ENCODE measurements at regions not wholly inside any gene's neighbourhood (a gene's known extent, or its start where the extent isn't known, plus 50 kb on each side); places are given as distances from the start of the nearest gene placed in this dataset.
"Not testable (repeated sequence)": the region's sequence is repeated elsewhere in the genome, so short reads cannot be mapped to it uniquely, and the experiment has no call there.

DNA sequence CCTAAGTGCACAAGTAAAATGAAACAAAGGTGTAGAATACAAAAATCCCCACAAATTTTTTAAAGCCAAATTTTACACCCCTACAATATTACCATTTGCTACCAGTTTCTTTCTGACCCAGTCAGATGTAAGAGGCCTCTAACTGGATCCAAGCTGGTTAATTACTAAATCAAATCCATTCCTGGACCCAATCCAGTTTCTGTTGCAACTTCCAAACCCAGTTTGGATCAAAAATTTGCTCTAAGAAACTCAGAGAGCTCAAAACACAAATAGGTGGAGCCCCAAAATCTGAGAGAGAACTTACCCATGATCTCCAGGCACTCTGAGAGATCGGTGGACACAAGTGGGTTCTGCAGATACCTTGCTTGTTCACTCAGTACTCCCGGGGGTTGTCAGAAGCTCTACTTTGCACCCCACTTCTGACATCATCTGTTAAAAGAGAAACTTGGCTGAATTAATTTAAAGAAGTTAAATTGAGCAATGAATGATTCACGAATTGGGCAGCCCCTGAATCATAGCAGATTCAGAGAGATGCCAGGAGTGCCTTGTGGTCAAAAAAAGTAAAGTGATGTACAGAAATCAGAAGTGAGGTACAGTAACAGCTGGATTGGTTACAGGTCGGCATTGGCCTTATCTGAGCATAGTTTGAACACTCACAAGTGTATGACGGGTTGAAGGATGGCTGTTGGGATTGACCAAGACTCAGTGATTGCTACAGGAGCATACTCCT, 448.0 kb downstream of the KCNT2 start:
- in situ Hi-C loops (cut with HindIII; ENCODE audit: low pct_unique_long_range_greater_than_20kb, low sequenced_read_pairs): no loop called here
- DNase-seq (ENCODE audit: low read depth): no peak

DNA sequence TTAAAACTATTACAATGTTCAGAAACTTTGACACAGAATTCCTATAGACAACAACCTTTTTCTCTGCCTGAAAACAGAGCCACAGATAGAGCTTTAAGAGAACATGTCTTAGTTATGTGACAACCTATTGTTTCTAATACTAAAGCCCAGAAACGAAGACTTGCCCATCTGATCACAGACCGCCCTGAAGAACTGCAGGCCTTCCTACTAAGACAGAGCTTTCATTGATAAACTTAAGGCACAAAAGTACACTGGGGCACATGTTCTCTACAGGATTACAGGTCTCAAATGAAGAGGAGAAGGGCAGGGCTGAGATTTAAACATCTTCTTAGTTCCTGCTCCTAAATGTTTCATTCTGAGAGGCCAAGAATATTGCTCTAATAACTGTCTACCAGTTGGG, 452.7 kb downstream of the KCNT2 start:
- in situ Hi-C loops (cut with HindIII; ENCODE audit: low pct_unique_long_range_greater_than_20kb, low sequenced_read_pairs): no loop called here
- no peak for DNase-seq (ENCODE audit: low read depth)

DNA sequence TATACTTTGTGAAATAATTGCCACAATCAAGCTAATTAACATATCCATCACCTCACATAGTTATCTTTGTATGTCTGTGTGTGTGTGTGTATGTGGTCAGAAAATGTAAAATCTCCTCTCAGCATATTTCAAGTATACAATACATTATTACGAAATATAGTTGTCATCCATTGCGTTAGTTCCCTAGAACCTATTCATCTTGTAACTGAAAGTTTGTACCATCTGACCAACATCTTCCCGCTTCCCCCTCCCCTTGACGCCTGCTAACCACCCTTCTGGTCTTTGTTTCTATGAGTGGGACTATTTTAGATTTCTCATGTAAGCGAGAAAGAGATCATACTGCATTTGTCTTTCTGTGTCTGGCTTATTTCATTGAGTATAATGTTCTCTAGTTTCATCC, 455.3 kb downstream of the KCNT2 start:
- no peak for DNase-seq (ENCODE audit: low read depth)
- in situ Hi-C loops (cut with HindIII; ENCODE audit: low pct_unique_long_range_greater_than_20kb, low sequenced_read_pairs): no loop called here

DNA sequence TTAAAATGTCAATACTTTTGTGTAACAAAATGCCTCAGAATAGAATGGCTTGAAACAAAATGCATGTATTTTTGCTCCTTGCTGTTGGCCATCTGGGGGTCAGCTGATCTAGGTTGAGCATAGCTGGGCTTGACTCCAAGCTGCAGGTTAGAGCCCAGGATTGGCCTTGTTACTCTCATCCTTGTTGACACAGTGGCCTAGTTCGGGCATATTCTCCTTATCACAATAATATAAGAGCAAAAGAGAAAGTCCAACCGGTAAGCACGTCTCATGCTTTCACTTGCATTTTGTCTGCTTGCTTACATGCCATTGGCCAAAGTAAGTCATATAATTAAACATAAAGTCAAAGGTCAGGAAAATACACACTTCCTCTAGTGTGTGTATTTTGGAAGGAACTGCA, 456.2 kb downstream of the KCNT2 start:
- in situ Hi-C loops (cut with HindIII; ENCODE audit: low pct_unique_long_range_greater_than_20kb, low sequenced_read_pairs): no loop called here

DNA sequence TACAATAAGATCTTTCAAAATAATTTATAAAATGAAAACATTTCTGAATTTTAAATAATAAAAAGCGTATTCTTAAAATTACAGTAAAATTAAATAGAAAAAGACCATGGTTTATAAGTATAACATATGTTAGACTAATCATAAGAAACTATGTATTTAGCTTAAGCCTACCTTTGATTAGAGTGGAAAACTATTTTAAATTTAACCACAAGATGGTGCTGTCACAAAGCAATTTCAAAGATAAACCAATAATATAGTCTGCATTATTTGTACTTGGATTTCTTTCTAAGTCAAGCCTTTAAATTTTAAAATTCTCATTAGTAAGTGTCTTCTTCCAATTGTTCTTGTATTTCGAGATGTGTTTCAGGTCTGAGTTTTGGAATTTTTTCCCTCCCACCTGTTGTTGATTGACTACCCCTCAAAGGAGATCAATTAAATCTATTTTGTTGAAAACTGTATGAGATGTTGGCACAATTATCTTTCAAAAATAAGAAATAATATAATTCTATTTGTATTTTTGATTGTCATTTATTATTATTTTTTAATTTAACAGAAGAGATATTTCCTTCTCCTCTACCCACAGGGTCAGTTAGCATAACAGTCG, 459.8 kb downstream of the KCNT2 start:
- peak; percentile 10 for DNase-seq (ENCODE audit: low read depth)
- in situ Hi-C loops (cut with HindIII; ENCODE audit: low pct_unique_long_range_greater_than_20kb, low sequenced_read_pairs): no loop called here

More for the DNA sequence above, 456.2 kb downstream of the KCNT2 start:
- DNase-seq (ENCODE audit: low read depth): no peak

DNA sequence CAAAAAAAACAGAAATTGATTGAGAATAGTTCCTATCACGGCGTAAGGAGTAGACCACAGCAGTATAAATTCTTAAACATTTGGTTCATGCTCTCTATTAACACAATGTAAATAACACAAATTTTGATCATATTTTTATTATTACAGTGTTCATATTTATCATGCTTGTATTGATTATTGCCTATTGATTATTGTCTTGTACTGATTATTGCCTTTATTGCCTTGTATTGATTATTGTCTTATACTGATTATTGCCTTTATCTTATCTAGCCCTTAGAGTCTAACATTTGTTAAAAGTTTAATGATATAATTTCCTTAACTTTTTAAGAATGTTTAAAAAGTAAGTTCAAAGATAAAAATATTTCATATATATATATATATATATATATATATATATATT, 460.7 kb downstream of the KCNT2 start:
- in situ Hi-C loops (cut with HindIII; ENCODE audit: low pct_unique_long_range_greater_than_20kb, low sequenced_read_pairs): no loop called here
- no peak for DNase-seq (ENCODE audit: low read depth)

DNA sequence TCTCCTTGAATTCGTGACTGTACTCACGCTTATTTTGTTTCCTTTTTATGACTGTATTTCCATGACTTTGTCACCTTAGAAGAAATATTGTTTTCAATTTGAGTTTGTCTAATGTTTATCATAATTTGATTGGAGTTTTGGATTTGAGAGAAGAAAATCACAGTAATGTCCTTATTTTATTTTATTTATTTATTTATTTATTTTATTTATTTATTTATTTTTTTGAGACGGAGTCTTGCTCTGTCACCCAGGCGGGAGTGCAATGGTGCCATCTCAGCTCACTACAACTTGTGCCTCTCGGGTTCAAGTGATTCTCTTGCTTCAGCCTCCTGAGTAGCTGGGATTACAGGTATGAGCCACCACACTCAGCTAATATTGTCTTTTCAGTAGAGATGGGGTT, 463.1 kb downstream of the KCNT2 start:
- DNase-seq (ENCODE audit: low read depth); in situ Hi-C loops (cut with HindIII; ENCODE audit: low pct_unique_long_range_greater_than_20kb, low sequenced_read_pairs): not testable (repeated sequence)

DNA sequence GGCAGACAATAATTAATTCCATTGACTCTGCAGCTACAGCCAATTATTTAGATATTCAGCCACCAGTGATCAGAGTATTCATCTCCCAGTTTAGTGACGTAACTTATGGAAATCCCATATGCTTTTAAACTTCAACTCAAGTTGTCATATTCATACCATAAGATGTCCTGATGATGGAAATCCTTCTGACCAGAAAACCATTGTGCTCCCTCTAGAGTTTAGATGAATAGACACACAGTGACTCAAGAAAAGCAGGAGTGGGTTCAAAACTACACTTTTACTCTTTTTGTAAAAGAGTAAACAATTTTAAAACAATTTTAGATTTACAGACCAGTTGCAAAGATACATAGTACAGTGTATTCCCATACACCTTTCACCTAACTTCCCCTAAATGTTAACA, 463.7 kb downstream of the KCNT2 start:
- no peak for DNase-seq (ENCODE audit: low read depth)
- in situ Hi-C loops (cut with HindIII; ENCODE audit: low pct_unique_long_range_greater_than_20kb, low sequenced_read_pairs): no loop called here

DNA sequence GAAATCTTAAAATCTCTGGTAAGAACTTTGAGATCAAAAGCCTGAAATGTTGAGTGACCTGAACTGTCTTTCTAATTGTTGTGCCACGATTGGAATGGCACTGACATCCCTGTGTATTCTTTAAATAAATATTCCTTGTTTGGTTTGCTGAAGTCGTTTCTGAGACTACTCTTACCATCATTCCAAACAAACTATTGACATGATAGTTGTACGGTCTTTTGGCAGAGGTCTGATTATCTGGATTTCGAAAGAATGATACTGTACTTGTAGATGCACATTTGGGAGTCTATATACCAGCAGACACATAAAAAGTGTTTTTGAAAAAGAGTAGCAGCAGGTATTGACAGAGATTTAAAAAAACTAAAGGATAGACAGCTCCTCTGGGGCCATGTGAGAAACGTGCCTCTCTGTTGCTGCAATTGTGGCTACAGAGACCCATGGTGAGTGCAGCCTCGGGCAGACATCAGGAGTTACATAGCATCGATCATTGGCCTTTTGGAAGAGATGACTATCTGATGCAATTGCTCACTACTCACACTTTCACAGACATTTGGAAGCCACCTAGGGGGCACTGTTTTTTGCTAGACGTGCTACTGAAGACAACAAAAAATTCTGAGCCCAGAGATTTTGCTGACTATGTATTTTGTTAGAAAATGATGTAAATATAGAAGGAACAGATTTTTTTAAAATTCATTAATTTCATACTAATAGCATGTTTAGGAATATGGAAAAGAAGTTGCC, 464.5 kb downstream of the KCNT2 start:
- in situ Hi-C loops (cut with HindIII; ENCODE audit: low pct_unique_long_range_greater_than_20kb, low sequenced_read_pairs): no loop called here
- no peak for DNase-seq (ENCODE audit: low read depth)

DNA sequence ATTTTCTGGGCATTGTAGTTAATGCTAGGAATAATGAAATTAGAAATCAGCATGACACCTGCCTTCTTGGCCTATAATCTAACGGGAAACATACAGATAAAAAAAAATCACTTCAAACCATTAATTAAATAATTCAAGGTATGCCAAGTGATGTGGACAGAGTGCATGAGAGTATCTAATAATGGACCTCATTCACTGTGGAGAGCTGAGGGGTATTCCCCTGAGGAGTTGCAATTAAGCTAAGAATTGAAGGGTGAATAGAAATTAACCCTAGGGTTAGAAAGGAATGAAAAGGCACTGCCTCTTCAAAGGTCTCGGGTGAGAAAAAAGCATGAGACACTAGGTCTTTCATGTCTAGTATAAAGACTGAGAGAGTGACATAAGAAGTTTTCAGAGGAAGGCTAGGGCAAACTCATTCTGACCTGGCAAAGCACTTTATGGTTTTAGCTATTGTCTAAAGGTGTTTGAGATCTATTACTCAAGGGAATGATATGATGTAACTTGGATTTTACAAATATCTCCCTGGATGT, 466.1 kb downstream of the KCNT2 start:
- no peak for DNase-seq (ENCODE audit: low read depth)
- in situ Hi-C loops (cut with HindIII; ENCODE audit: low pct_unique_long_range_greater_than_20kb, low sequenced_read_pairs): no loop called here

DNA sequence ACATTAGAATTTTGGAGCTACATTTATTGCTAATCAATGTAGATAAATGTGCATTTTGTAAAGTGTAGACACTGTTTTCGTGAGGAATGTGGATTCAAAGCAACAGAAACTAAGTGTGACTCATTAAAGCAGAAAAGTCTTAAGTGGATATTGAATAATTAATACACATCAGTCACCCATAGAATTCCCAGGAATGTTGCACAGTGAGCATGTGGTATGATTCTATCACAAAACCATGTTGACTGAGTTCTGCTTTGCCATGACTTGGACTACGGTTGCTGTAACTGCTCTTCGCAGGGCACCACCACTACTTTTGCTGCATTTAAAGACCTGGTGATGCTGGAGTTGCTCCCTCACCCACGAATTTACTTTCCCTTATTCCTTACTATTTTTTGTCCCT, 471.8 kb downstream of the KCNT2 start:
- in situ Hi-C loops (cut with HindIII; ENCODE audit: low pct_unique_long_range_greater_than_20kb, low sequenced_read_pairs): no loop called here

DNA sequence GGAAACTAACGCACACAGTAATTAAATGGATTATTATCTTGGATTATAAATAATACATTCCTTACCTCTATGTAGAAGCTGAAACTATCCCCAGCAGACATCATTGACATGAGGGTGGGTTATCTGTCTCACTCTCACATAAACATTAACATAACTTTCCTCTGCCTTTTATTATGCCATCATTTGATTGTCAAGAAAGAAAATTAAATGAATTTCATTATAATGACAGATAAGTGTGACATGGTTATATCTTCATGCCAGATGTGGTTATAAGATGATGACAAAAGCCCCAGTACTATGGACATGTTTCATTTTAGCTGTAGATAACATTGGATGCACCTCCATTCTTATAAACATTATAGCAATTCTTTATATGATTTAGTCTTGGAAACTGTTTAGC, 476.5 kb downstream of the KCNT2 start:
- in situ Hi-C loops (cut with HindIII; ENCODE audit: low pct_unique_long_range_greater_than_20kb, low sequenced_read_pairs): no loop called here
- no peak for DNase-seq (ENCODE audit: low read depth)

More for the DNA sequence above, 471.8 kb downstream of the KCNT2 start:
- DNase-seq (ENCODE audit: low read depth): no peak

DNA sequence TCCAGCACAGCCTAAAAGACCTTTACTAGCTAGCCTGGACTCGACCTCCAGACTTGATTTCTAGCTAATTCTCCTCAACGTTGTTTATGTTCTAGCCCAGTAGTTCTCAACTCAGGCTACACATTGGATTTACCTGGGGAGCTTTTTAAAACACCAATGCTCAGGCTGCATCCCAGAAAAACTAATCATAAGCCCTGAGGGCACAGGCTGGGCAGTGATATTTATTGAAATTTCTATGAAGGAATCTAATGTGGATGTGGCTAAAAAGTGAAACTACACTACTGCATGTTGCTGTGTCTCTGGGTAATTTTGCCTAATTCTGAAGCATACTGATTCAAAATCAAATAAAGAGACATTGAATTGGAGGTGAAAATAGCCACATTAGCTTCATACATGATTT, 479.4 kb downstream of the KCNT2 start:
- no peak for DNase-seq (ENCODE audit: low read depth)
- in situ Hi-C loops (cut with HindIII; ENCODE audit: low pct_unique_long_range_greater_than_20kb, low sequenced_read_pairs): no loop called here

DNA sequence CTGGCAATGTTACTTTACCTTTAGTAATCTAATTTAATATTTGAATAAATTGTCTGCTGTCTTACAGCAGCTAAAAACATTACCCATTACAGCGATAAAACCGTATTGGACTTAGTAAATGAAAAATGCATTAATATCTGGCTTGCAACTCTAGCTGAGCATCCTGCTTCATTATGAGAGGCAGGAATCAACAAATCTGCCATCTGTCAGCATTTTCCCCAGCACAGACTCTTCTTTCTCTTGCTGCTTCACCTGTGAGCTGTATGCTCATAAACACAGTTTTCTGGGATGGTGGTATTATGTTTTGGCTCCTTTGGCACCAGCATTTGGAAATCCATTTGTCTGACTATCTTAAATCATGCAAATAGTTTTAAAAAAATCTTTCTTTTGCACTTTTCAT, 487.1 kb downstream of the KCNT2 start:
- in situ Hi-C loops (cut with HindIII; ENCODE audit: low pct_unique_long_range_greater_than_20kb, low sequenced_read_pairs): no loop called here
- DNase-seq (ENCODE audit: low read depth): no peak

DNA sequence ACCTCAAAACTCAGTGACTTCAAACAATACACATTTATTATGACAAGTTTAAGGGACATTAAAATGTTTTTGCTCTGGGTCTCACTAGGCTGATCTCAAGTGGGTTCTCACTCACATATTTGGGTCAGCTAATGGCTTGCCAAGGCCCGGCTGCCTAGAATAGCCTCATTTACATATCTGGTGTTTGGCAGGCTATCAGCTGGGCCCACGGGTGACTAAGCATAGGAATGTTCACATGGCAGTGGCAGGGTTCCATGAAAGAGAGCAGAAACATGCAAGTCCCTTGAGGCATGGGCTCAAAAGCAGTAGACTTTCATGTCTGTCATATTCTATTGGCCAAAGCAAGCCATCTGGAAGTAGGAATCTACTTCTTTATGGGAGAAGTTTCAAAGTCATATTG, 492.6 kb downstream of the KCNT2 start:
- in situ Hi-C loops (cut with HindIII; ENCODE audit: low pct_unique_long_range_greater_than_20kb, low sequenced_read_pairs): no loop called here
- peak; percentile 13 for DNase-seq (ENCODE audit: low read depth)

DNA sequence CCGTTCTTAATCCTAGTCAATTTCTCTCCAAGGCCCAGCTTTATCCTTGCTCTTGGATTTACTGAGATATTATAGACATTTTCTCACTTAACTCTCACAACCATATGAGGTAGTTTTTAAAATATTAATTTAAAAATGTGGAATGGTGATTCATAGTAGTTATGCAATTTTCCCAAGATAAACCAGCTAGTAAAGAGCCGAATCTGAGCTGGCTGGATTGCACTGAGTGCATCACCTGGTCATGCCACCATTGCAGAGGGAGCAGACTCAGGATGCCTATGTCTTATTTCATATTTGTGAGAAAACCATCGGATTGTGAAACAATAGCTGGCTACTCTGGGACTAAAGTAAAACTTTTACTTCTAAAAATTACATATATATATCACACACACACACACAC, 494.0 kb downstream of the KCNT2 start:
- in situ Hi-C loops (cut with HindIII; ENCODE audit: low pct_unique_long_range_greater_than_20kb, low sequenced_read_pairs): no loop called here
- DNase-seq (ENCODE audit: low read depth): no peak

DNA sequence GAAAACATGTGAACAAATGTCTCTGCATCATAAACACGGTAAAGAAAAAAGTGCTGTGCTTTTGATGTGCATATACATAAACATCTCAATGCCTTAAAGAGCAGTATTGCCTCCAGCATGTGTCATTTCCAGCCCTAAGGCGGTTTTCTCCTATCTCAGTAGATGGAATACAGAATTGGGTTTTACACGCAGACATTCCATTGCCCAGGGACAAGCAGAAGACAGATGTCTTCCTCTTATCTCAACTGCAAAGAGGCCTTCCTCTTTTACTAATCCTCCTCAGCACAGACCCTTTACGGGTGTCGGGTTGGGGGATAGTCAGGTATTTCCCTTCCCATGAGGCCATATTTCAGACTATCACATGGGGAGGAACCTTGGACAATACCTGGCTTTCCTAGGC, 499.2 kb downstream of the KCNT2 start:
- in situ Hi-C loops (cut with HindIII; ENCODE audit: low pct_unique_long_range_greater_than_20kb, low sequenced_read_pairs); DNase-seq (ENCODE audit: low read depth): not testable (repeated sequence)

DNA sequence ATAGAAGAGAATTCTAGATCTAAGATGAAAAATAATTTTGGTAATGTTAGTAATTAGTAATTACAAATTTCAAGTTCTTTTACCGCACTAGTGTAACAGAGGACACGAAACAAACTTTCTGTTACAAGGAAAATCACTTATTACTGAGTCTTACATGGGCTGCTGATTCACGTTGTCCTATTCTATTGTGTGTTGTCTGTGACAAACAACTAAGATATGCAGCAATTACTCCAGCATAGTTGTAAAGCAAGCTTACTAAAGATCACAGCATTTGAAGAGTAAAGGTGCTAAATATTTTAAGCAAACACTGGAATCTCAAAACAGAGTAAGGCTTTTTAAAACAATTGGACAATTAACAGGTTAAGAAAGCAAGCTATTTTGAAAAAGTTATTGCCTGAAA, 502.3 kb downstream of the KCNT2 start:
- in situ Hi-C loops (cut with HindIII; ENCODE audit: low pct_unique_long_range_greater_than_20kb, low sequenced_read_pairs): no loop called here
- DNase-seq (ENCODE audit: low read depth): no peak

DNA sequence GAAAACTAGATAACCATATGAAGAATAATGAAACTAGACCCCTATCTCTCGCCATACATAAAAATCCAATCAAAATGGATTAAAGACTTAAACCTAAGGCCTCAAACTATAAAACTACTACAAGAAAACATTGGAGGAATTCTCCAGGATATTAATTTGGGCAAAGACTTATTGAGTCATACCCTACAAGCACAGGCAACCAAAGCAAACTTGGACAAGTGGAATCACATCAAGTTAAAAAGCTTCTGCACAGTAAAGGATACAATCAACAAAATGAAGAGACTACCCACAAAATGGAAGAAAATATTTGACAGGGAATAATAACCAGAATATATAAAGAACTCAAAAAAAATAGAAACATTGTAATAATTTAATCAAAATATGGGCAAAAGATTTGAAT, 505.4 kb downstream of the KCNT2 start:
- in situ Hi-C loops (cut with HindIII; ENCODE audit: low pct_unique_long_range_greater_than_20kb, low sequenced_read_pairs): no loop called here
- no peak for DNase-seq (ENCODE audit: low read depth)

Data from Caki2 (cell line).